ENCODE measurements at regions not wholly inside any gene's neighbourhood (a gene's known extent, or its start where the extent isn't known, plus 50 kb on each side); places are given as distances from the start of the nearest gene placed in this dataset.

DNA sequence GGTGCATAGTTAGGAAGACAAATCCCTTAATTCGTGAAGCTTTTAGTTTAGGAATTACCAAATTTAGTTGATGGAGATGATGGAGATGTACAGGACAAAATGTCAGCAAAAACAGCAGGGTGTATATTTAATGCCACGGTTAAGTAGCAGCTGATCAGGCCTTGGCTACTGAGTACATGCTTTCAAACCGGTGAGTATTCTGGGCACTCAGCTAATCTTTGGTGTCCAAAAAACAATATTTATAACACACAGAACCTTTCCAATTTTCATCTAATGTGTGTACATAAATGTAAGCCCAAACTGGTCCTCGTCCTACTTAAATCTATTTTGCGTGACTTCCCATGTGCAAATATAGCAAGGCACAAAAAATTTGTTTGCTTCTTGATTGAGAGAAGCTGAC is 703.4 kb upstream of the LINC00305 start:
- DNase-seq (ENCODE audit: low spot score) (no peak), ATAC-seq (no peak)
- ChIA-PET CTCF (no interaction called here), POLR2A (no interaction called here)
- Mint-ChIP-seq H3K27ac (no peak overlapping the region), H3K36me3 (no peaks in the 10 kb centered on the region), H3K4me3 (no peak overlapping the region), H3K4me1 (no peaks in the 10 kb centered on the region), H3K27me3 (ENCODE audit: low read depth) (no peaks in the 10 kb centered on the region), H3K9me3 (peaks cover 7% of the 10 kb centered on the region)
- TF ChIP-seq FOXP1 (CRISPR knock-in tag; IDR thresholded peaks at IDR 0.05; ENCODE audit: borderline replicate concordance) (no peak), ELF4 (CRISPR knock-in tag; IDR thresholded peaks at IDR 0.05; ENCODE audit: low read depth) (no peak), GTF2I (CRISPR knock-in tag; conservative IDR thresholded peaks at IDR 0.05) (no peak)

DNA sequence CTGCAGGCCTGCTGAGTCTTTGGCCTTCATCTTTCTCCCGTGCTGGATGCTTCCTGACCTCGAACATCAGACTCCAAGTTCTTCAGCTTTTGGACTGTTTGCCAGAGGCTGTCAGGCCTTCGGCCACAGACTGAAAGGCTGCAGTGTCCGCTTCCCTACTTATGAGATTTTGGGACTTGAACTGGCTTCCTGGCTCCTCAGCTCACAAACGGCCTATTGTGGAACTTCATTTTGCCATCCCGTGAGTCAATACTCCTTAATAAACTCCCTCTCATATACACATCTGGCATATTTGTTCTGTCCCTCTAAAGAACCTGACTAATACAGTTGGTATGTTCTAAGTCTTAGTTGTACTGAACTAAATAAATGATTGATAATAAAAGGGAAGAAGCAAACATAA is 702.8 kb upstream of the LINC00305 start:
- POLR2A ChIA-PET, result no interaction called here
- no peak for ATAC-seq
- H3K27ac Mint-ChIP-seq, result no peak overlapping the region
- DNase-seq (ENCODE audit: low spot score), result no peak
- no peaks in the 10 kb centered on the region for H3K4me1 Mint-ChIP-seq
- peaks cover 12% of the 10 kb centered on the region for H3K9me3 Mint-ChIP-seq
- CTCF ChIA-PET, result no interaction called here
- no peak for TF ChIP-seq GTF2I (CRISPR knock-in tag; conservative IDR thresholded peaks at IDR 0.05)
- TF ChIP-seq CDX4 (CRISPR knock-in tag; IDR thresholded peaks at IDR 0.05; ENCODE audit: borderline replicate concordance), result no peak
- no peak for TF ChIP-seq HMGA2 (CRISPR knock-in tag; IDR thresholded peaks at IDR 0.05)
- no peak for TF ChIP-seq STAT6 (CRISPR knock-in tag; conservative IDR thresholded peaks at IDR 0.05; ENCODE audit: low read depth)
- no peak for TF ChIP-seq MAX (CRISPR knock-in tag; IDR thresholded peaks at IDR 0.05)
- TF ChIP-seq ZNF396 (CRISPR knock-in tag; IDR thresholded peaks at IDR 0.05; ENCODE audit: borderline replicate concordance), result no peak
- TF ChIP-seq, protein P1, sequence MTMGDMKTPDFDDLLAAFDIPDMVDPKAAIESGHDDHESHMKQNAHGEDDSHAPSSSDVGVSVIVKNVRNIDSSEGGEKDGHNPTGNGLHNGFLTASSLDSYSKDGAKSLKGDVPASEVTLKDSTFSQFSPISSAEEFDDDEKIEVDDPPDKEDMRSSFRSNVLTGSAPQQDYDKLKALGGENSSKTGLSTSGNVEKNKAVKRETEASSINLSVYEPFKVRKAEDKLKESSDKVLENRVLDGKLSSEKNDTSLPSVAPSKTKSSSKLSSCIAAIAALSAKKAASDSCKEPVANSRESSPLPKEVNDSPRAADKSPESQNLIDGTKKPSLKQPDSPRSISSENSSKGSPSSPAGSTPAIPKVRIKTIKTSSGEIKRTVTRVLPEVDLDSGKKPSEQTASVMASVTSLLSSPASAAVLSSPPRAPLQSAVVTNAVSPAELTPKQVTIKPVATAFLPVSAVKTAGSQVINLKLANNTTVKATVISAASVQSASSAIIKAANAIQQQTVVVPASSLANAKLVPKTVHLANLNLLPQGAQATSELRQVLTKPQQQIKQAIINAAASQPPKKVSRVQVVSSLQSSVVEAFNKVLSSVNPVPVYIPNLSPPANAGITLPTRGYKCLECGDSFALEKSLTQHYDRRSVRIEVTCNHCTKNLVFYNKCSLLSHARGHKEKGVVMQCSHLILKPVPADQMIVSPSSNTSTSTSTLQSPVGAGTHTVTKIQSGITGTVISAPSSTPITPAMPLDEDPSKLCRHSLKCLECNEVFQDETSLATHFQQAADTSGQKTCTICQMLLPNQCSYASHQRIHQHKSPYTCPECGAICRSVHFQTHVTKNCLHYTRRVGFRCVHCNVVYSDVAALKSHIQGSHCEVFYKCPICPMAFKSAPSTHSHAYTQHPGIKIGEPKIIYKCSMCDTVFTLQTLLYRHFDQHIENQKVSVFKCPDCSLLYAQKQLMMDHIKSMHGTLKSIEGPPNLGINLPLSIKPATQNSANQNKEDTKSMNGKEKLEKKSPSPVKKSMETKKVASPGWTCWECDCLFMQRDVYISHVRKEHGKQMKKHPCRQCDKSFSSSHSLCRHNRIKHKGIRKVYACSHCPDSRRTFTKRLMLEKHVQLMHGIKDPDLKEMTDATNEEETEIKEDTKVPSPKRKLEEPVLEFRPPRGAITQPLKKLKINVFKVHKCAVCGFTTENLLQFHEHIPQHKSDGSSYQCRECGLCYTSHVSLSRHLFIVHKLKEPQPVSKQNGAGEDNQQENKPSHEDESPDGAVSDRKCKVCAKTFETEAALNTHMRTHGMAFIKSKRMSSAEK (CRISPR knock-in tag; IDR thresholded peaks at IDR 0.05; ENCODE audit: borderline replicate concordance), result no peak
- TF ChIP-seq ZMAT4 (CRISPR knock-in tag; IDR thresholded peaks at IDR 0.05), result no peak
- TF ChIP-seq, protein P2, sequence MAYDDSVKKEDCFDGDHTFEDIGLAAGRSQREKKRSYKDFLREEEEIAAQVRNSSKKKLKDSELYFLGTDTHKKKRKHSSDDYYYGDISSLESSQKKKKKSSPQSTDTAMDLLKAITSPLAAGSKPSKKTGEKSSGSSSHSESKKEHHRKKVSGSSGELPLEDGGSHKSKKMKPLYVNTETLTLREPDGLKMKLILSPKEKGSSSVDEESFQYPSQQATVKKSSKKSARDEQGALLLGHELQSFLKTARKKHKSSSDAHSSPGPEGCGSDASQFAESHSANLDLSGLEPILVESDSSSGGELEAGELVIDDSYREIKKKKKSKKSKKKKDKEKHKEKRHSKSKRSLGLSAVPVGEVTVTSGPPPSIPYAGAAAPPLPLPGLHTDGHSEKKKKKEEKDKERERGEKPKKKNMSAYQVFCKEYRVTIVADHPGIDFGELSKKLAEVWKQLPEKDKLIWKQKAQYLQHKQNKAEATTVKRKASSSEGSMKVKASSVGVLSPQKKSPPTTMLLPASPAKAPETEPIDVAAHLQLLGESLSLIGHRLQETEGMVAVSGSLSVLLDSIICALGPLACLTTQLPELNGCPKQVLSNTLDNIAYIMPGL (CRISPR knock-in tag; IDR thresholded peaks at IDR 0.05), result no peak
- TF ChIP-seq MYBL2 (CRISPR knock-in tag; IDR thresholded peaks at IDR 0.05), result no peak
- no peak for TF ChIP-seq NR1H2 (CRISPR knock-in tag; IDR thresholded peaks at IDR 0.05)
- no peak overlapping the region for H3K4me3 Mint-ChIP-seq
- no peaks in the 10 kb centered on the region for H3K36me3 Mint-ChIP-seq
- H3K27me3 Mint-ChIP-seq (ENCODE audit: low read depth), result no peaks in the 10 kb centered on the region
